ENCODE measurements at regions not wholly inside any gene's neighbourhood (a gene's known extent, or its start where the extent isn't known, plus 50 kb on each side); places are given as distances from the start of the nearest gene placed in this dataset.
"Not testable (repeated sequence)": the region's sequence is repeated elsewhere in the genome, so short reads cannot be mapped to it uniquely, and the experiment has no call there.

GRCh38 chr20:54793291-54793992 lies 318.0 kb downstream of the DOK5 start:
- DNase-seq, result no peak

- DNase-seq, result no peak
Observed at GRCh38 chr20:54792688-54793087, 317.3 kb downstream of the DOK5 start.

DNA sequence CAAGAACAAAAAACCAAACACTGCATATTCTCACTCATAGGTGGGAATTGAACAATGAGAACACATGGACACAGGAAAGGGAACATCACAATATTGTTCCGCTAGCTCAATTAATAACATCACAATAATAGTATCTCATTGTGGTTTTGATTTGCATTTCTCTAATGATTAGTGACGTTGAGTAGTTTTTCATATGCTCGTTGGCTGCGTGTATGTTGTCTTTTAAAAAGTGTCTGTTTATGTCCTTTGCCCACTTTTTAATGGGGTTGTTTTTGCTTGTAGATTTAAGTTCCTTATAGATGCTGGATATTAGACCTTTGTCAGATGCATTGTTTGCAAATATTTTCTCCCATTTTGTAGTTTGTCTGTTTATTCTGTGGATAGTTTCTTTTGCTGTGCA lies 312.9 kb downstream of the DOK5 start:
- not testable (repeated sequence) for DNase-seq

GRCh38 chr20:54782758-54783157 lies 307.4 kb downstream of the DOK5 start:
- not testable (repeated sequence) for DNase-seq

- no peak for DNase-seq
Observed at GRCh38 chr20:54774426-54774825, 299.0 kb downstream of the DOK5 start.

DNA sequence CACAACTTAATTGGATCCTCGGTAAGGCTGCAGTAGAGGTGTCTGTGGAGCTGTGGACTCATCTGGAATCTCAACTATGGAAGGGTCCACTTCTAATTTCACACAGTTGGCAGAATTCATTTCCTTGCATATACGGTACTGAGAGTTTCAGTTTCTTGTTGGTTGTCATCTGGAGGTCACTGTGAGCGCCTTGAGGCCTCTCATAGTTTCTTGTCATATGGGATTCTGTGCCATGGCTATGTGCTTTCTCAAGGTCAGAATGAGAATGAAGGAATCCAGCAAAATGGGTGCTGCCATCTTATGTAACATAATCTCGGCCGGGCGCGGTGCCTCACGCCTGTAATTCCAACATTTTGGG lies 298.2 kb downstream of the DOK5 start:
- no peak for DNase-seq

DNA sequence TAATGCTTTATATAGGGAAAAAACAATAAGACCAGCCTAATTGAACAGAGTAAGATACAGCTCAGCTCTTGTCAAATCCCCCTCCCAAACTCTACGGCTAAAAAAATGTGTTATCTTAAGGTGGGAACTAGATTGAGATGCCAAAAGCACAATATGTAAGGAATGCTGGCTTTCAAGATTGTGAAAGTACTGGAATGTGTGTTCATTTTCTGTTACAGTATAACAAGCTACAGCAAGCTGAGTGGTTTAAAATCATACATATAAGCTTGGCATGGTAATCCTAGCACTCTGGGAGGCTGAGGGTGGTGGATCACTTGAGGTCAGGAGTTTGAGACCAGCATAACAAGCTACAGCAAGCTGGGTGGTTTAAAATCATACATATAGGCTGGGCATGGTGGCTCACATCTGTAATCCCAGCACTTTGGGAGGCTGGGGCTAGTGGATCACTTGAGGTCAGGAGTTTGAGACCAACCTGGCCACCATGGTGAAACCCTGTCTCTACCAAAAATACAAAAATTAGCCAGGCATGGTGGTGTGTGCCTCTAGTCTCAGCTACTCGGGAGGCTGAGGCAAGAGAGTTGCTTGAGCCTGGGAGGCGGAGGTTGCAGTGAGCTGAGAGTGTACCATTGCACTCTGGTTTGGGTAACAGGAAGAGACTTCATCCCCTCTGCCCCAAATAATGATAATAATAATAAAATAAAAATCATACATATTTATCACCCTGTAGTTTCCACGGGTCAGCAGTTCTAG lies 297.7 kb downstream of the DOK5 start:
- DNase-seq, result no peak

DNA sequence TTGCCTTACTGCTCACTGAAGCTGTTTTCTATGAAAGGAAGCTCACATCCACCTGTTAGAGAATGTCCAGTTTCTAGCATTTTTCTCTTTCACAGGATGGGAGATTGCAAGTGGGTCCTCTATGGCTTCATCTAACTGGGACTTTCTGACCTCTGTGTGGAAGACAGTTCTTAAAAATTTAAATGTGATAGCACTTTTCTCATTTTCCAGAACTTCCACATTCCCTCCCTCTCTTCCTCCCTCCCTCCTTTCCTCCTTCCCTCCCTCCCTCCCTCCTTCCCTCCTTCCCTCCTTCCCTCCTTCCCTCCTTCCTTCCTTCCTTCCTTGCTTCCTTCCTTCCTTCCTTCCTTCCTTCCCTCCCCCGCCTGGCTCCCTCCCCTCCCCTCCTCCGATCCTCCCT lies 291.1 kb downstream of the DOK5 start:
- no peak for DNase-seq

GRCh38 chr20:54763366-54763765 lies 288.0 kb downstream of the DOK5 start:
- DNase-seq, result no peak

GRCh38 chr20:54759589-54759988 lies 284.2 kb downstream of the DOK5 start:
- DNase-seq, result no peak

GRCh38 chr20:54746796-54747195 lies 271.4 kb downstream of the DOK5 start:
- no peak for DNase-seq

DNA sequence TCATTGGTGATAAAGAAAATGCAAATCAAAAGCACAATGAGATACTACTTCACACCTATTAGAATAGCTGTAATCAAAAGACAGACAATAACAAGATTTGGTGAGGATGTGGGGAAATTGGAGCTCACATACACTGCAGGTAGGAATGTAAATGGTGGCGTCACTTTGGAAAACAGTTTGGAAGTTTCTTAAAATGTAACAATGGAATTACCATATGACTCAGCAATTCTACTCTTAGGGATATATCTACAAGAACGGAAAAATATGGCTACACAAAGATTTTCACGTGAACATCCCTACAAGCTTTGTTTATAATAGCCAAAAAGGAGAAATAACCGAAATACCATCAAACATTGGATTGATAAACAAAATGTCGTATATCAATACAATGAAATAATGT lies 270.4 kb downstream of the DOK5 start:
- DNase-seq, result no peak

GRCh38 chr20:54744097-54744496 lies 268.7 kb downstream of the DOK5 start:
- DNase-seq, result no peak

DNA sequence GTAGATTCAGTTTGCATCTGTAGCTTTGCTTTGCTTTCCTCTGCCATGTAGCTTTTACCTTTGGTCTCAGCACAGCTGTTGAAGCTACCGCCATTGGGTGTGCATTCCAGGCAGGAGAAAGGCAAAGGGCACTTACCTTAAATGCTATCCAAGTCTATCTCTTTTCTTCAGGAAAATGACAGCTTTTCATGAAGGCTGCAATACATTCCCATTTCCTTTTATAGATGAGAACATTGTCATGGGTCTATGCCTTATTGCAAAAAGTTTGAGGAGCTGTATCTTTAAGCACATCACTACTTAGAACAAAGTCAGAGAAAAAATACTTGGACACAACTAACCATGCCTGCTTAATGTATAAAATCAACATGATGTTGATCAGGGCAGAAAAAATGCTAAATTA lies 266.8 kb downstream of the DOK5 start:
- DNase-seq, result no peak

GRCh38 chr20:54736421-54736820 lies 261.0 kb downstream of the DOK5 start:
- no peak for DNase-seq

DNA sequence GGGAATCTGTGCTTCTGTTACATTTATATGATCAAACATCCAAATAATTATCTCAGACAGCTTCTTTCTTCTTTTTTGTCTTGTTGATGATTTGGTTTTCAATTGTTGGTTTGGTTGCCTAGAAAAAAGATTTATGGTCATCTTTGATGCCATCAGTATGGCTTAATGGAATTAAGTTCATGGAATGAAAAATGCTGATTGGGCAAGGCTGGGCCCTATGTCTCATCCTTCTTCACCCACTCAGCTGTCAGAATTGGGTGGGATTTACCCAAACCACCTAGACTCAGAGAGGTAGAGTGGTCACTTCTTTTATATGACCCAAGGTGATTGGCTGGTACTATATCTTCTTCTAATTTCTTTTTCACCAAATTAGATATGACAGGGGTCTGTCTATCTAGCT lies 258.3 kb downstream of the DOK5 start:
- DNase-seq, result no peak

DNA sequence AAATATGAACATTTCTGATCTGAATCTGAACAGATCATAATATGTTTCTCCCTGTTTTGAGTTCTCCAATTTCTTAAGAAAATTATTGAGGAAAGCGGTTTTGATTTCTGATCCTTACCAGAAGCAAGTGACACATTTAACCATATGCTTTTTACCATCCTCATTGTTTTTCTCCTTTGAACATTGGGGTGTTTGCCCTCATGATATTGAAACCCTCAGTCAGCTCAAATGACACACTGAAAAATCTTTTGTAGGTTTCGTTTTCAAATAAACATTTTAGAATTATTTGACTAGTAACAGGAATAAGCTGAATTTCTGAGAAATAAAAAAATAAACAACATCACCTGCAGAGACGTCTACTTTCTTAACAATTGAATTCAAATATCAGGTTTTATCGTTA lies 252.1 kb downstream of the DOK5 start:
- DNase-seq, result no peak

GRCh38 chr20:54726687-54727300 lies 251.4 kb downstream of the DOK5 start:
- DNase-seq, result peak; percentile 2

DNA sequence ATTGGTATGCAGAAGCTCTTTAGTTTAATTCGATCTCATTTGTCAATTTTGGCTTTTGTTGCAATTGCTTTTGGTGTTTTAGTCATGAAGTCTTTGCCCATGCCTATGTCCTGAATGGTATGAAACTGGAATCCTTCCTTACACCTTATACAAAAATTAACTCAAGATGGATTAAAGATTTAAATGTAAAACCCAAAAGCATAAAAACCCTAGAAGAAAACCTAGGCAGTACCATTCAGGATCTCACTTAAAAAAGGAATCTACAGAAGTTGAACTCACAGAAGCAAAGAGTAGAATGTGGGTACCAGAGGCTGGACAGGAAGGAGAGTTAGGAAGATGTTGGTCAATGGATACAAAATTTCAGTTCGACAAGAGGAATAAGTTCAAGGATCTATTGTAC lies 249.9 kb downstream of the DOK5 start:
- DNase-seq, result not testable (repeated sequence)

DNA sequence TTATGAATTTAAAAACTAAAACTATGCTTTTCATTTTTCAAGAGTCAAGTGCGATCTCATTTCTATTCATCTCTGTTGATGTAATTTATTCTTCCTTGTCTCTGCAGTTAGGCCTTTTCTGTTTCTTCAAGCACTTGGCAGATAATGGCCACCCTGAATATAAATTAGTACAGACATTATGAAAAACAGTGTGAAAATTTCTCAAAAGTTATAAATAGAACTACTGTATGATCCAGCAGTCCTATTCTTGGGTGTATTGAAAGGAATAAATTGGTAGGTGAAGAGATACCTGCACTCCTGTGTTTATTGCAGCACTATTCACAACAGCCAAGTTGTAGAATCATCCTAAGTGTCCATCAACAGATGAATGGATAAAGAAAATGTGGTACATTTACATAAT lies 248.3 kb downstream of the DOK5 start:
- DNase-seq, result no peak

- DNase-seq, result no peak
Observed at GRCh38 chr20:54717983-54718382, 242.6 kb downstream of the DOK5 start.

GRCh38 chr20:54716790-54717189 lies 241.4 kb downstream of the DOK5 start:
- no peak for DNase-seq

- DNase-seq, result no peak
Observed at GRCh38 chr20:54716174-54716747, 240.9 kb downstream of the DOK5 start.

DNA sequence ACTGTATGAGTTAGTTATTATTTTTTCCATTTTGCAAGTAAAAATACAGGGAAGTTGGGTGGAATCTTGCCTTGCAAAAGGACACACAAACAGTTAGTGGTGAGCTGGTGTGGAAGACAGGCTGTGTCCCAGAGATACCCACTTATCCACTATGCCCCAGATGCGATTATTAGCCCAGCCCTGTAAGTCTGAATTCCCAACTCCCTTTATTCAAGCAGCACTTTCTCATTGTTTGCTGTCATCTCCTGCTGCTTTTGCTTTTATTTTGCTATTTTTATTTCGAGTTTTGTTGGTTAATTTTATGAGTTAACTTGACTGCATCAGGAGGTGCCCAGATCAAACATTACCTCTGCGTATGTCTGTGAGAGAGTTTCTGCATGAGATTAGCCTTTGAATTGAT lies 239.4 kb downstream of the DOK5 start:
- no peak for DNase-seq
